GM19043 (cell line): ENCODE measurements at regions not wholly inside any gene's neighbourhood (a gene's known extent, or its start where the extent isn't known, plus 50 kb on each side); places are given as distances from the start of the nearest gene placed in this dataset.

Experiments
- ATAC-seq: cut with Tn5 transposase; IDR thresholded peaks from one replicate; pipeline ENCODE4 v1.9.1; 2021; ENCODE audit warnings: low read depth; ENCODE audit not compliant: unreplicated experiment

DNA sequence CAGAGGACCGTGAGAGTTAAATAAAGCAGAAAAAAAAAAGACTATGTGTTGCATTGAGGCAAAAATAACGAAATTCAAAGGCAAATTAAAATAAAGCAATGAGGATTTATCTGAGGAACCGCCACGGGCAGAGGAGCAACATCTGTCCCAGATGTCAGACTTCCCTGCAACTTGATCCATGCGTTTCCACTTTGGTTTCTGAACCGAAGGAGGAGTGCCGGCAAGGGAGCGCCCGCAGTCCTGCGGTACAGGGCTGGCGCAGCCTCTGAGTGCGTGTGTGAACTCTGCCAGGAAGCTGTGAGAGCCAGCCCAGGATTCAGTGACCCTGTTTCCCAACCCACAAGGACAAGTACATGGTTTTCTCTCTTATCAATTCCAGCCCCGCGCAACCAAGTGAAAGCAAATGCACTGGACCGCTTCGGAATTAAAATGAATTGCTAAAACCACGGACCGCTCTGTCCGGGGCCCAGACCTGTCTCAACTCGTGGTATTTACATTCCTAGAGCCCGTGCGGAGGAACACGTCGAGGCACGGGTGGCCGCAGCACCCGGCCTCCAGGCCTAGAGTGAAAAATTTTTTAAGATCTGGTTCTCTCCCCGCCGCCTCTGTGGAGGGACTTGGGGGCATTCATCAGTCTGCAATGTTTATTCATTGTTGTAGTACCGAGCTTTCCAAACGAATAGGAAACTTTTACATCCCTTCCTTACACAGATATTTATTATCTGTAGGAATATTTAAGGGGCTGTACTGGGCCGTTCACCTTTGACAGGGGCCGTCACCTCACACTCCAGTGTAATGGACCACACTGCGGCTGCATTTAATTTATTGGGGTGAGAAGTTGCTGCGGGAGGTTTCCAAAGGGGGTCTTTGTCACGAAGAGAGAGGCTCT, 291.5 kb upstream of the NFE2L3 start:
- ATAC-seq, result no peak

DNA sequence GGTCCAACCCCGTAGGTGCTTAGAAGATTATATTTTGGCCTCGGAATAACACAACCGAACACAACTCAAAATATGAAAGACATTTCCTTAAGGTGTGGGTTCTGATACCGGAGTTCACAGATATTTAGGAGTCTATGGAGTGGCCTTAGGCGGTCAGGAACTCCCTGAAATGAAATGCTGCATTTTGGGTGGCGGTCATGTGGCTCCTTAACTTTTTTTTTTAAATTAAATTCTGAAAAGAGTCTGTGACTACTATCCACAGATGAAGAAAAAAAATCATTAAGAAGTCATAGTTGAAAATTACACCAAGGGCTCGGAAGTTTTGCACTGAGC, 290.9 kb upstream of the NFE2L3 start:
- ATAC-seq, result no peak

DNA sequence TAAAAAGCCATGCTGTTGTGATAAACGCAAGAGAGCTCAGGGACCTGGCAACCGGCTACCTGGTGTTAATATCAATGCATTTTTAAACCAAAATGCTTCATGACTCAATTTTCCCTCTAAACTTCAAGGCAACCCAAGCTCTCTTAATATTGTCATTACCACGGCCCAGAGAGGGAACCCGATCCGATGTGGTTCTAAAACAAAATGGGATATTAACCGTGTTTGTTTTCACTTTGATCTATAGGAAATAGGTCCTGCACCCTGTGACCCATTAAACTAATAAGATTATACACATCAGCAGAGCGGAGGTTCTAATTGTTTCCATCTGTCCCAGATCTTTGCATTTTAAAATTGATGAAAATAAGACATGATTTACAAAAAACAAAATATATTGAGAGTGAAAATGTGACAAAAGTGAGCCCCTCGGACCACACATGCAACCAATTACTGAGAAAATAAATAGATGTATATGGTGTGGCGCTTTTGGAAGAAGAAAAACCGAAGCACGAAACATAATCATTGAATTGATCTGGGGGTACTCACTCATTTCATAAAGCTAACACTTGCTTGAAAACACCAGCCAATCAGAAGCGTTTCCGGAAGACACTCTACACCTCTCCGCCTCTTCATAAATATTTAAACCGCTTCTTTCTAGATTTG, 290.3 kb upstream of the NFE2L3 start:
- ATAC-seq, result no peak

DNA sequence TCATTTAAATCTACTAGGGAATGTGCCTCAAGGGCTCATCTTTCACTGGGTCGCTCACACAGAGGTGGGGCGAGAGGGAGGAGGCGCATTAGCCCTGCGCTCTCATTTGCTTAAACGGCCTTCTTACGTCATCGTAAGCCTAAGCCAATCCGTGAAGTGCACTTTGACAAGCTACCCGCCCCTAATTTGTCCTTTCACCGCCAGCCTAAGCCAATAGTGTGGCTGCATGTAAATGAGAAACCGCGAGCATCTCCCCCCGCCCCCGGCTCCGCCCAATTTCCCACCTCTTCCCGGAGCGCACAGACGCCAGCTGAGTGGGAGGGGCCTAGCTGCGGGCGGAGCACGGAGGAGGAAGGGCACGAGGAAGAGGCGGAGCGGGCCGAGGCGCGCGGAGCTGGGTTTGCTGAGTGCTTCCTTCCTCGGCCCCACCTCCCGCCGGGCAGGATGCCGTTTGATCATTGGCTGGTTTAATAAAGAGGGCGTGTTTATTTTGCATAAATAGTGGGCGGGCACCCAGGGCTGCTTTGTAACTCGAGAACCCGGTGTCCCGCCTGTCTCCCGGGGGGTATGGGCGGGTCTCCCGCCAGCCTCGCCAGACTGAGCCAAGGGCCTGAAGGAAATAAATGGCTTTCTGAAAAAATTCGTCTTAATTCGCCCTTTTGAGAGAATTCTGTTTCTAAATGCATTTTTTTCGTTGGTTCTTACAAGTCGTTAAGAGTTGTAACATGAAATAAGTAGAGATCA, 289.6 kb upstream of the NFE2L3 start:
- ATAC-seq, result peak; percentile 92

DNA sequence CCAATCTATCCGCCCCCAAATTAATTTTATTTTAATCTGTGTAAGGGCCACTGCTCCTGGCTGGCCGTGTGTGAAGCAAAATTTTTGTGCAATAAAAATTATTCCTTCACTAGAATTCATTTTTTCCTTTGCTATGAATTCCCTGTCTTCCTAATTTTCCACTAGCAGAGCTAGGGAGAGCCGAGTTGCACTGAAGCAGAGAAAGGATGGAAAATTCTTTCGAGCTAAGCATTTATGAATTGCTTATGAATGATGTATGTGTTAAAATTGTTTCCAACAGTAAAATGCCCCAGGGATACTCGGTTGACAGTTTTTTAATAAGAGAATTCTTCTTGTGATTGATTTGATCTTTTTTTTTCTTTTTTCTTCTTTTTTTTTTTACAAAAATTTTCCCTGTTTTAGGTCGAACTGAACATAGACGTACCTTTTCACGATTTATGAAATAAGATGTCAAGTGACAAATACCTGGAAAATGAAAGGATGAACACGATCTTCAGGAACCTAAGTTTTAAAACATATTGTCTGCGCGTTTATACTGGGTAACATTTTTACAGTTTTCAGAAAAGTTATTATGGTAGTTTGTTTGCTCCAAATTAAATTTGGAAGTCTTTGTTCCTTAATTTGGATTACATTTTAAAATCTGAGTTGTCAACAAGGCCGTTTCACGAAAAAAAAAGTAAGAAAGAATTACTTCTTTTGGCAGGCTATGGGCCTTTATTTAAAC, 288.8 kb upstream of the NFE2L3 start:
- no peak for ATAC-seq

DNA sequence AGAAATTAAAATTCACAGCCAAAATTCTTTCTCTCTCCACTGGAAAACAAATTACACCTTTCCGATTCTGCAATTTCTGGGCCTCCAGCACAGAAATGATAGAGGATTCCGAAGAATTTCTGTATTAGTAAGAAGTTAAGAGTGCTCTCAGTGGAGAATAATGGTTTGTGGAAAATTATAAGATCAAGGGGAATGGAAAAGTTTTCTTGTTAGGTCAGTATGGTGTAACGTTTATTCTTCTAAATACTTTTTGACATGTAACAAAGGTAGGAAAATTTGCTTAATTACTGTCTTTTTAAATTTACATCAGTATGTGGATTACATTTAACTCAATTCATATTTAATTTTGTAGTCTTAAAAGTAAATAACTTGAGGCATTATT, 288.3 kb upstream of the NFE2L3 start:
- ATAC-seq, result no peak

DNA sequence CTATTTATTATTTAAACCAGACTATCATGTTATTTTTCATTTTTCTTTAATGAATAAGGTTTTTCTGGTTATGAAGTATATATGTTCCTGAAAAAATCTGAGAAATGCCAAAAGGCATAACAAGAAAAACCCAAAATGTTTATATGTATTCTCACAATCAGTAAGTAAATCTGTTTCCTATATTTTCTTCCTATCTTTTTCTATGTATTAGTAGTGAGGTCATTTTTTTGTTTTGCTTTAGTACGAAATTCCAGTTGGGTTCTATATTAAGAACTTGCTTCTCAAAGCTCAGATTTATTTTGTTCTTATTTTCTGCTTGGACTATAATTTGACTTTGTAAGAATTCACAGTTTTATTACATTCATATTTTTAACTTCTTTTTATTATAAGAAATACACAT, 287.5 kb upstream of the NFE2L3 start:
- no peak for ATAC-seq

DNA sequence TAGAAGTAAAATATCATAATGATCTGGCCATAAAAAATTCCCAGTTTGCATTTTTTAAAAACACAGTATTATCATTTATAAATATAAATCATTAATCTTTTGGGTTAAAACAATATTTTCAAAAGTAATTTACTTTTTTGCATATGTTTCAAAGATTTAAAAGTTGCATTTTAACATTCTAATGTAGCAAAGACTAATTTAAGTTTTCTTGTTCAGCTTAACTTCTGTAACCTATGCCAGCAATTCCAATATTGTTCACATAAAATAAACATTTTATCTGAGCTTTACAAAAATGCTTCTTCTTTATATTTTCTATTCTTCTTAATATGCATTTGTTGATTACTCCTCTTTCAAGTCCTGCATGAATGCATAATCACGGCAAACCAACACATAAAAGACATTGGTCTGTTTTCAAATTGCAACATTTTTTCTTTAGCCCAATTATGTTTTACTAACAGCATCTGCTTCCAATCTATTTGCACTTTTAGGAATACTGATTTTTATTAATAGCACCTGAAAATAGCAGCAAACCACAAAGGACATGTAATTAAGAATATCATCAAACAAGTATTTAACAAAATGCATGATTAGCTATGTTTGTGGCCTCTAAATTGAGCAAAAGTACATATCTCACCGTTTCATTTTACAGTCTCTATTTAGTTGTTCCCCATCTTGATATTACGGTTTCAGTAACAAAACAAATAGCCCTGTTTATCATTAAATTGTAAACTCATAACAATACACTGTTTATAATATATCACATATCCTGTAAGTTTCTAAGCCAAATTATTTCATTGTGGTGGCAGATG, 286.9 kb upstream of the NFE2L3 start:
- no peak for ATAC-seq

DNA sequence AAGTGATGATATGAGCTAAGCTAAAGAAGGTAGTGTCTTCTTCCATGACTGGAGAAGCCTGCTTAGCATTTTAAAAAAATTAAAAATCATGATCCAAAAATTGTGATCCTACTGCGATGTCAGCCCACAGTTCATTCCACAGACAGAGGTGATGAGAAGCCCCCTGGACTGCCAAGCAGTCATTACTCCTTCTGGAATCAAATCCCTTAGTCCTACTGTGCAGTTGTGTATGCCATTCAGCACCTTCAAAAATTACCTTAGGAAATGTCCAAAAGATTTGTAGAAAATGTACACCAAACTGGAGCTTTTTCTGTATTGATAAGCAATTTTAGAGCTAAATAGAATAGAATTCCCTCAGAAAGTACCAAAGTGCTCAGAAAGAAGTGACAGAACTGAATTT, 283.5 kb upstream of the NFE2L3 start:
- ATAC-seq, result no peak

DNA sequence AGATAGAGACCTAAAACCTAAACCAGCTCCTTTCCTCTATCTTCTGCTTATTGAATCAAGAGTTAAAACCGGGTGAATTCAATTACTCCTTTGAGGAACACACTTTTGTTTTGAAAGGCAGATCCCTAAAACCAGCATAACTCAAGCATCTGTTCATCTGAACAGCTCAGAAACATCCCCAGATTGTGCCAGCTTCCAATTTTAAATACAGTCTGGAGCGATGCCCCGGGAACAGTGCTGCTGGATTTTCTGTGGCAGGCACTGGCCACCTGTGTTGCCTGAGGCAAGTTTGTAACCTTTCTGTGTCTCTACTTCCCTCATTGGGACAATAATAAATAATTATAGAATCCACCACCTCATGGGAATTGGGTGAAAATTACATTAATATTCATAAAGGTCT, 281.4 kb upstream of the NFE2L3 start:
- no peak for ATAC-seq

DNA sequence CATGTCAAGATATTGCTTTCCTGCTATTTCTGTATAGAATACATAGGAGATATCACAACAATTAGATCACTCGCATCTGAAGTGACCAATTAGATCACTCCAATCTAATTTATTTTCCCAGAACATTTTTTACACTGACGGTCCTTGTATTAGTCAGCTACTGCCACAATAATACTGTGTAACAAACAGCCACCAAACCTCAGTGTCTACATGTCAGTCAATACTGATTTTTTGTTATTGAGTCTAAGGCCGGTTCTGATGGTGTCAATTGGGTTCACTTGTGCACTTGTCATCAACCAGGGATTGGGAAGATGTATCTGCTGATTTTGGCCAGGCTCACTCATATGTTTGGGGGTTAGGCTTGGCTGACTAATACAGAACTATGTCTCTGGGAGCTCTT, 275.9 kb upstream of the NFE2L3 start:
- no peak for ATAC-seq

DNA sequence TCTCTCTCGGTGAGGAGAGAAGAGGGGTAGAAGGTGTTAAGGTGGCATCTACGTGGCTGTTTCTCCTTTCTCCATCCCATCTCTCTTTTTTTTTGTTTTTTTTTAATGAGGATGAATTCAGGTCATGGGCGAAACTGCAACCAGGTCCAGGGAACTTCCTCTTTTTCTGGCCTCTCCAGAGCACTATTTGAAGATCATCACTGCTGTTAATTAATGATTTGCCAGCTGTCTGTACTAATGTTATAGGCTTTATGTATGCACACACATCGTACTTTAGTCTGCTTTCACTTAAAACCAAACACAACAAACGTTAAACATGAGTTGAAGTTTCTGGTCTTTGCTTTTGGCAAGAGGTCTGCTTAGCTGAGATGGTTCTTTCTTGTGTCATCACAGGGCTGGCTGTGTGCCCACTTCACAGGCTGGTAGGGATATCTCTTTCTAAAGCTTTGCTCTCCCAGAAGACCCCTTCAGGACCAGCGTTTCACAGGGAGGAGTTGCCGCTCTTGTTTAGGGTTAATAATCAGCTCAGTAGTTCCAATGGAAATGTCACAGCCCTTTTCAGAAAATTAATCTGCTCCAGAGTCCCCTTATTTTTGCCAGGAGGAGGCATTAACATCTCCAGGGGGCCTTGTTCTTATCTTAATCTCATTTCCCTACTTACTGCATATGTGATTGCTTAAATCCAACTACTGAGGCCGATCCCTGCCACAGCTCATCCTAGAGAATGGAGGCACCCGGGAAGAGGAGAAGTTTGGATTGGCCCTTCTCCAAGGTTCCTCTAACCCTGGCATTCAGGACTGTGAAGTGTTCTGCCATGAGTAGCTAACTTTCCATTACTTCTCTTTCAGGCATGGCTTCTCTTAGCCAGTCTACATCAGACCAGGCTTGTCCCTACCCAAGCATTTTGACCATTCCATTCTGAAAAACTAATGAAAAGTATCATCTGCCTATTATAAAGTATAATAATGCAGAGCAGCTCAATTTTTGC, 273.9 kb upstream of the NFE2L3 start:
- peak; percentile 98 for ATAC-seq

DNA sequence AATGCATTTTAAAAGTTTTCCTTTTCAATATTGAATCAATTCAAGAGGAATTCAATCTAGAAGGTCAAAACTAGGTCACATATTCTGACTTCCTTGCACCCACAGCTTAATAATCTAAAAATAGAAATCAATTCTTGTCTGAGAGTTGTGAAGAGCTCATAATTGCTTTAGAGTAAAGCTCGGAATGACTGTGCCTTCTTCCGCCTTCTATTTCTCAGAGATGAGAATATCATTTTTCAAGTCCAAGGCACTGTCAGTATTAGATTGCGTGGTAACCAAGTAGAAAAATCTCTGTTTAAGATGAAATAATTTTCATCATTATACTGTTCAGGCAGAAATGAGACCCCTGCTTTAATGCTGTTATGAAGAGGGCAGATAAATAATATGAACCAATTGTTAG, 272.2 kb upstream of the NFE2L3 start:
- no peak for ATAC-seq

DNA sequence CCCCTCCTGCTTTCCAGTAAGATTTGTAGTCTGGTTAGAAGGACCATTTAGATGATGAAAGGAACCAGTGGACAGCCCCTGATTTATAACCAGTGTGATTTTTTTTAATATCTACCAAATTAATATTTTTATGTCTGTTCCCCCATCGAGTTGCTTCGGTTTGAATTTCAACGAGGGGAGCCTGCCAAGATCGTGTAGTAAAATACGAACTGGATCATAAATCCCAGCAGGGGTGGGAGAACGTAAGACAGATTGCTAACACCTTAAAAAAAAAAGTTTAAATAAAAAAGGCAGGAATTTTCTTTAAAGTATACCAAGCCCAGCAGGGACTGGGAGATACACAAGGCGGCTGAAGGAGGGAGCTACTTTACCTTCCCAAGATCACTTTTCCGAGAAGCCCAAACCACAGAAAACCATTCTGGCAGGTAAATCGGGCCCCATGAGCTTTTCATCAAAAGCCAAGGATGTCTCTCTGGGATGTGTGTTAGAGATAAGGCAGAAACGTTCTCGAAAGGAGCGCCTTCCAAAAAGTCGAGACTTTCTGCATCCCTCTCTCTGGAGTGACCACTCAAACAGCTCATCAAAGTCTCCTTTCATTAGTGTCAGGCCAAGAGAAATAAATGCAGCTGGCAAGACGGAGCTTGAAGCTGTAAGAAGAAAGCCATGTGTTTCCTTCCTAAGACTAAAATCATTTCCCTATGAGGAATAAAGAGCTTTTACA, 270.5 kb upstream of the NFE2L3 start:
- ATAC-seq, result no peak

DNA sequence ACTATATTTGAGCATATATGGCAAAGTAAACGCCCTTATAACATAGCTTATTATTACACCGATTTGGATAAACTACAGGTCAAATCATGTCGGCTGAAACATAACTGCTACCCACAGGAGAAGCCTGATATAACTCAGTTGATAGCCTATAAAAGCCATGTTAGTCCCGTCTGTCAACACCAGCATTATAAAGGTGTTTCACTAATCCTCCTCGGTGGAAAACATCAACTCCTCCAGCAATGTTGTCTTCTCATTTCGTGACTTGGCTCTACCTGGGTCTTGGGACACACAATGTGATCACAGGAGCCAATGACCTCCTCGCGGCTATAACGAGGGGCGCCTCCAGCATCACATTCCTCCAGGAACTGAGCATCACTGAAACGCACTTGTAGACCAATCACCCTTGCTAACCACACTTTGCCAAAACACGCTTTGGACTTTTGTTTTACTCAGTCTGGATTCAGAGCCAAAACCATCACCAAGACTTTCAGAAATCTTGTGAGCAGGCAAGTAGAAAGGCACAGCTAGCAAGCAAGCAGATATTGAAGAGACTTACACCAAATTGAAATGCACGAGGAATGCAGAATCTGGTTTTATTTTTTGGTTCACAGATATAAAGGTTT, 269.7 kb upstream of the NFE2L3 start:
- ATAC-seq, result no peak

DNA sequence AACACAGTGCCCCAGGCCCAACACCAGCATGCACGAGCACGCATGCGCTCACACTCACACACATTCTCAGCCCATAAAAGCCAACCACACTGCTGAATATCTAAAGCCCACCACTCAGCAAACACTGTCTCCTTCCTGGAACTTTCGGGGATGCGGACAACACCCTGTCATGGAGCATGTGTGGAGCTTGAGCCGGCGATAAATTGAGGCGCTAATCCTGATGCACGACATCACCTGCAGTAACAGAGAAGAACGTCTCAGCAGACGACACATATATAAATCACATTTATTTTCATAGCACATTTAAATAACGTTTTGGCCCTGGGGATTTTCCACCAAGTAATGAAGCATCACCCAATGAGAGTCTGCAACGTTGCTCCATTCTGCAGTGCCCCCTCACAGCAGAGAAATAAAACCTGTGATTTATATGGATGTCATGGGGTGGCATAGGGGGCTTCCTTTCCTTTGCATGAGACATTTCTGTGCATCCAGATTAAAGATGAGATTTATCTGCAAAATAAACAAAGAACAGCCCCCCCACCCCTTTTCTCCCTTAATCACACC, 267.7 kb upstream of the NFE2L3 start:
- ATAC-seq, result no peak

DNA sequence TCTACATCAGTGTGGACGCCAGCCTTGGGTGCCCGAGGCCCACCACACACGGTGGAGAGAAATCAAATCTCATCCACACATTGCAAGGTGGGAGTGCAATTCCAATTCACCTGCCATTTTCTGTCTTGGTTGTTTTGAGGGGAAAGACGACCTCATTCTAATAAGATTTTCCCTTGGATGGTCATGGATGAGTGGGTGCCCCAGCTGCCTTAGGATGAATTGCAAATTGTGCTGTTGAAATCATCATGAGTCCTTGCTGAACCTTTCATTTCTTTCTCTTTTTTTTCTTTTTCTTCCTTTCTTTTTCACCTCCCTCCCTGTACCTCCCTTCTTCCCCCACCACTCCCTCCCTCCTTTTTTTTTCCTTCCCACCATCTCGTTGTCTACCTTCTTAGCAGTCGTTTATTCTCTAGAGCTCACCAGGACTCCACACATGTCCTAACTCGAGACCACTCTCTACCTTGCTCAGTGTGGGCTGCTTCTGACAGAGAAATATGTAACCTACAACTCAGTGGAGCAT, 266.9 kb upstream of the NFE2L3 start:
- no peak for ATAC-seq
